Neural cell (in vitro differentiated cells): ENCODE measurements at regions not wholly inside any gene's neighbourhood (a gene's known extent, or its start where the extent isn't known, plus 50 kb on each side); places are given as distances from the start of the nearest gene placed in this dataset.

Experiments
- H2AFZ ChIP-seq: fragments of 200-600, 300-800 bp; sonication (generic), shearing (Covaris generic); 2 replicates; pipeline ENCODE4 v1.6.0; 2014; ENCODE audit warnings: low read depth, mild to moderate bottlenecking, antibody characterized with exemption, low read length, moderate library complexity
- H3F3A ChIP-seq: fragments of 200-600 bp; shearing (Covaris generic); 2 replicates; pipeline ENCODE4 v1.6.1; 2016; ENCODE audit warnings: mild to moderate bottlenecking, moderate library complexity, mixed read lengths, antibody characterized with exemption, low read length; ENCODE audit not compliant: insufficient read depth, poor library complexity, severe bottlenecking
- H3K27ac ChIP-seq: fragments of 200-600, 300-800 bp; sonication (generic), shearing (Covaris generic); 2 replicates; pipeline ENCODE4 v1.5.1; 2014; ENCODE audit warnings: mild to moderate bottlenecking, low read length, moderate library complexity
- H3K27me3 ChIP-seq: fragments of 300-800, 200-600 bp; sonication (generic), shearing (Covaris generic); 2 replicates; pipeline ENCODE4 v1.6.0; 2014; ENCODE audit warnings: mild to moderate bottlenecking, low read depth, low read length, moderate library complexity; ENCODE audit not compliant: insufficient read depth
- H3K36me3 ChIP-seq: fragments of 300-800, 200-600 bp; sonication (generic), shearing (Covaris generic); 2 replicates; pipeline ENCODE4 v1.5.1; 2014; ENCODE audit warnings: mild to moderate bottlenecking, antibody characterized with exemption, low read length, moderate library complexity; ENCODE audit not compliant: insufficient read depth
- H3K4me2 ChIP-seq: fragments of 300-800, 200-600 bp; sonication (generic), shearing (Covaris generic); 2 replicates; pipeline ENCODE4 v1.6.0; 2014; ENCODE audit warnings: mild to moderate bottlenecking, low read length
- H3K4me3 ChIP-seq: fragments of 300-800, 200-600 bp; sonication (generic), shearing (Covaris generic); 2 replicates; pipeline ENCODE4 v1.5.1; 2014; ENCODE audit warnings: mild to moderate bottlenecking, low read length, moderate library complexity
- H3K79me2 ChIP-seq: fragments of 200-600 bp; shearing (Covaris generic); replicated peaks from 2 replicates; pipeline ENCODE4 v1.6.0; 2014; ENCODE audit warnings: mild to moderate bottlenecking, low read length, moderate library complexity; ENCODE audit not compliant: insufficient read depth
- H3K9ac ChIP-seq: fragments of 300-800, 200-600 bp; sonication (generic), shearing (Covaris generic); 2 replicates; pipeline ENCODE4 v1.6.1; 2016; ENCODE audit warnings: mild to moderate bottlenecking, low read length, mixed read lengths
- H3K9me2 ChIP-seq: fragments of 200-600 bp; shearing (Covaris generic); 2 replicates; pipeline ENCODE4 v1.6.1; 2016; ENCODE audit warnings: mild to moderate bottlenecking, low read length, mixed read lengths; ENCODE audit not compliant: insufficient read depth
- H3K9me3 ChIP-seq: fragments of 200-600, 300-800 bp; sonication (generic), shearing (Covaris generic); 2 replicates; pipeline ENCODE4 v1.6.1; 2016; ENCODE audit warnings: mild to moderate bottlenecking, mixed run types, low read length, moderate library complexity, mixed read lengths
- H4K20me1 ChIP-seq: fragments of 200-600 bp; shearing (Covaris generic); 2 replicates; pipeline ENCODE4 v1.6.1; 2016; ENCODE audit warnings: mild to moderate bottlenecking, mixed run types; ENCODE audit not compliant: insufficient read depth
- CTCF ChIP-seq: fragments of 450-650 bp; IDR thresholded peaks from 2 replicates; pipeline ENCODE4 v1.5.1; 2014; ENCODE audit warnings: antibody characterized with exemption, mild to moderate bottlenecking, moderate library complexity; ENCODE audit not compliant: poor library complexity, severe bottlenecking
- EP300 ChIP-seq: fragments of 450-650 bp; conservative IDR thresholded peaks from 2 replicates; pipeline ENCODE4 v1.6.1; 2014; ENCODE audit warnings: antibody characterized with exemption, mild to moderate bottlenecking, moderate library complexity; ENCODE audit not compliant: poor library complexity, severe bottlenecking
- EZH2 ChIP-seq: fragments of 200-600, 300-800 bp; shearing (Covaris generic), sonication (generic); IDR thresholded peaks from 2 replicates; pipeline ENCODE4 v1.6.1; 2014; ENCODE audit warnings: antibody characterized with exemption, low read length, borderline replicate concordance, mild to moderate bottlenecking; ENCODE audit not compliant: insufficient read depth, poor library complexity, severe bottlenecking
- MXI1 ChIP-seq: fragments of 450-650 bp; conservative IDR thresholded peaks from 2 replicates; pipeline ENCODE4 v1.6.1; 2014; ENCODE audit warnings: antibody characterized with exemption, mild to moderate bottlenecking; ENCODE audit not compliant: poor library complexity, severe bottlenecking
- POLR2AphosphoS5 ChIP-seq: IDR thresholded peaks from 2 replicates; pipeline ENCODE4 v1.6.1; 2012
- RAD21 ChIP-seq: fragments of 450-650 bp; conservative IDR thresholded peaks from 2 replicates; pipeline ENCODE4 v1.6.1; 2014; ENCODE audit warnings: antibody characterized with exemption, mild to moderate bottlenecking, moderate library complexity
- REST ChIP-seq: IDR thresholded peaks from 2 replicates; pipeline ENCODE4 v1.6.1; 2012; ENCODE audit warnings: borderline replicate concordance
- SMC3 ChIP-seq: fragments of 450-650 bp; conservative IDR thresholded peaks from 2 replicates; pipeline ENCODE4 v1.6.1; 2014; ENCODE audit warnings: antibody characterized with exemption, mild to moderate bottlenecking, moderate library complexity; ENCODE audit not compliant: poor library complexity
- TAF1 ChIP-seq: IDR thresholded peaks from 2 replicates; pipeline ENCODE4 v1.6.1; 2012; ENCODE audit warnings: low read depth

DNA sequence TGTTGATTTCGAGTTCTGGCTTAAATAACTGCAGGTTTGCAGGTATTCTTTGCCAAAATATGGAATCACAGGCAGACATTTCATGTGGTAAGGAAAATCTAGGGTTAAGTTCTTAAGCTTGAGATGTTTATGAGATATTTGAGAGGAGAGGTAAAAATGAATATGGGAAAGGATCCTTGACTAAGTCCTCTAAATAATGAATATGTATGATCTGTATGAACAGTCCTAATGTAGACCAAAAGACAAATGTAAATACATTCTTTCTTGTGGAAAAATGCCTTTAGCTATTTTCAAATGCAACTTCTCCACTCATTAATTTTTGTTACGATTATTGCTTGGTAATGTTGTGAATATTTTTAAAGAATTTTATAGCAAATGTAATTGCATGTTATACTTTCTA lies 1632.6 kb downstream of the SUCLG1 start:
- no peak for TF ChIP-seq EZH2
- TF ChIP-seq POLR2AphosphoS5 = no peak
- no peak for TF ChIP-seq CTCF
- TF ChIP-seq MXI1 = no peak
- no peak for TF ChIP-seq EP300
- TF ChIP-seq RAD21 = no peak
- no peak for TF ChIP-seq SMC3
- TF ChIP-seq TAF1 = no peak
- TF ChIP-seq REST = no peak
- no peaks in the 10 kb centered on the region for H3K79me2 ChIP-seq
- no peaks in the 10 kb centered on the region for H3K36me3 ChIP-seq
- H3F3A ChIP-seq = no peaks in the 10 kb centered on the region
- no peaks in the 10 kb centered on the region for H3K9me2 ChIP-seq
- no peak overlapping the region for H3K4me3 ChIP-seq
- H2AFZ ChIP-seq = no peak overlapping the region
- no peaks in the 10 kb centered on the region for H3K9me3 ChIP-seq
- H3K27ac ChIP-seq = no peak overlapping the region
- H3K27me3 ChIP-seq = no peaks in the 10 kb centered on the region
- H4K20me1 ChIP-seq = no peaks in the 10 kb centered on the region
- H3K4me2 ChIP-seq = no peak overlapping the region
- no peak overlapping the region for H3K9ac ChIP-seq

DNA sequence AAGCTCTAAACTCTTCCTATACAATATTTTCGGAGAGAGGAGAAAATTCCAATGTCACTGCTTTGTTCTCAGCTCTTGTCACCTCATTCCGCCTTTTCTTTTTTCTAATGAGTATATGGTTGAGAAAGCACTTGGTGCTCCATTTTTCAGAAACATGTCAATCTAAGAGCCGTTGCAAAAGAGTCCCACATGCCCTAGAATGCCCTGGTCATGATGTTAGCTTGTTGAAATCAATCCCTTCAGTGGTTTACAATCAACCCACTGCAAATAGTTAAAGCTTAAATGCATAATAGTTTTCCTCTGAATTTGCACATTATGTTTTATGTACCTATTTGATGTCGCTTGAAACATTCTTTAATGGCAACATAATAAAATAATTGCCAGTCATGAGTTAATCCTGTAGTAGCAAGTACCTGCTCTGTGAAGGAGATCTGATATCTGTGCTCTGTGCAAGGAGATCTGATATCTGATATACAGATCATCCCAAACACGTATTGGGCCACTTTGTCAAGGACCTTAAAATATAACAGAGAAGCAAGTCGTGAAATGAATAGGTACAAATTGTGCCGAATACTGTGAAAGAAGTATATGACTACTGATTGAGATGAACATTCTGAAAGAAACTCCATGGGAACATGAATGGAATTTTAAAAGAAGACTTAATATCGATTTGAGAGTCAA lies 1633.5 kb downstream of the SUCLG1 start:
- H3K9me3 ChIP-seq = no peaks in the 10 kb centered on the region
- H4K20me1 ChIP-seq = no peaks in the 10 kb centered on the region
- no peaks in the 10 kb centered on the region for H3F3A ChIP-seq
- H3K9ac ChIP-seq = no peak overlapping the region
- H3K4me3 ChIP-seq = no peak overlapping the region
- H3K4me2 ChIP-seq = no peak overlapping the region
- TF ChIP-seq CTCF = no peak
- no peak for TF ChIP-seq REST
- no peak for TF ChIP-seq SMC3
- no peak for TF ChIP-seq POLR2AphosphoS5
- TF ChIP-seq RAD21 = no peak
- TF ChIP-seq EZH2 = no peak
- no peak for TF ChIP-seq TAF1
- TF ChIP-seq EP300 = no peak
- TF ChIP-seq MXI1 = no peak
- H2AFZ ChIP-seq = no peak overlapping the region
- H3K9me2 ChIP-seq = no peaks in the 10 kb centered on the region
- H3K79me2 ChIP-seq = no peaks in the 10 kb centered on the region
- no peaks in the 10 kb centered on the region for H3K27me3 ChIP-seq
- H3K36me3 ChIP-seq = no peaks in the 10 kb centered on the region
- H3K27ac ChIP-seq = no peak overlapping the region
